ENCODE measurements at regions not wholly inside any gene's neighbourhood (a gene's known extent, or its start where the extent isn't known, plus 50 kb on each side); places are given as distances from the start of the nearest gene placed in this dataset.

DNA sequence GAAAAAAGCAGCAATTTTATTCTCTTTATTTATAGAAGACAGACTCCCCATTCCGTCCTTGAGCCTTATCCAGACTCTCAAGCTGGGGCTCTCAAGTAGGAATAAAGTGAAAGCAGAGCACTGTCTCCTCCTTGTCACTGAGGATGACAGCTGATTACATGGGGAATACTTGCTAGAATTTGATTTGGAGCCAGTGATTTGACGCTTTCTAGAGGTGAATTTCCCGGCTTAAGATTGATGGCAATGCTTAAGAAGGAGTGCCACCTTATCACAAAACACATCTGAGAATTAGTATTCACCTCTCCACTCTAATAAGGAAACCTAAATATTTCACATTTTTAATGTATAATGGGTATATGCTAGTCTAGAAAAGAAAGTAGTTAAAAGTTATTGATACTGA, 135.4 kb upstream of the SLC39A10 start:
- TF ChIP-seq EZH2 (IDR thresholded peaks at IDR 0.05; ENCODE audit: insufficient read depth, low read length), result no peak
- TF ChIP-seq, protein P1, sequence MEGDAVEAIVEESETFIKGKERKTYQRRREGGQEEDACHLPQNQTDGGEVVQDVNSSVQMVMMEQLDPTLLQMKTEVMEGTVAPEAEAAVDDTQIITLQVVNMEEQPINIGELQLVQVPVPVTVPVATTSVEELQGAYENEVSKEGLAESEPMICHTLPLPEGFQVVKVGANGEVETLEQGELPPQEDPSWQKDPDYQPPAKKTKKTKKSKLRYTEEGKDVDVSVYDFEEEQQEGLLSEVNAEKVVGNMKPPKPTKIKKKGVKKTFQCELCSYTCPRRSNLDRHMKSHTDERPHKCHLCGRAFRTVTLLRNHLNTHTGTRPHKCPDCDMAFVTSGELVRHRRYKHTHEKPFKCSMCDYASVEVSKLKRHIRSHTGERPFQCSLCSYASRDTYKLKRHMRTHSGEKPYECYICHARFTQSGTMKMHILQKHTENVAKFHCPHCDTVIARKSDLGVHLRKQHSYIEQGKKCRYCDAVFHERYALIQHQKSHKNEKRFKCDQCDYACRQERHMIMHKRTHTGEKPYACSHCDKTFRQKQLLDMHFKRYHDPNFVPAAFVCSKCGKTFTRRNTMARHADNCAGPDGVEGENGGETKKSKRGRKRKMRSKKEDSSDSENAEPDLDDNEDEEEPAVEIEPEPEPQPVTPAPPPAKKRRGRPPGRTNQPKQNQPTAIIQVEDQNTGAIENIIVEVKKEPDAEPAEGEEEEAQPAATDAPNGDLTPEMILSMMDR (IDR thresholded peaks at IDR 0.05; ENCODE audit: insufficient read depth, low read depth, low read length), result no peak
